Keratinocyte (primary cell): ENCODE measurements at regions not wholly inside any gene's neighbourhood (a gene's known extent, or its start where the extent isn't known, plus 50 kb on each side); places are given as distances from the start of the nearest gene placed in this dataset.

Experiments
- DNase-seq: peaks from one replicate; pipeline ENCODE4 v3.0.0-alpha.2; 2011; ENCODE audit warnings: low read depth, missing footprints, low spot score
- FAIRE-seq: peaks from 2 replicates; lab custom pipeline; 2011; peaks lifted over from hg19 to GRCh38; lab: Jason Lieb, UNC
- H2AFZ ChIP-seq: 2 replicates; pipeline ENCODE4 v1.6.0; 2012; ENCODE audit warnings: low read length, control low read depth, inconsistent platforms; ENCODE audit not compliant: control insufficient read depth
- H3K27ac ChIP-seq: 2 replicates; pipeline ENCODE4 v1.5.1; 2011; ENCODE audit warnings: low read length; ENCODE audit not compliant: control insufficient read depth, insufficient read depth
- H3K27me3 ChIP-seq: 3 replicates; pipeline ENCODE4 v1.6.0; 2011; ENCODE audit warnings: low read length; ENCODE audit not compliant: control insufficient read depth, insufficient read depth; ENCODE audit errors: extremely low read depth
- H3K36me3 ChIP-seq, 2 experiments: 2 replicates in 1 of 2; 3 replicates in 1 of 2; pipeline ENCODE4 v1.5.1; 2011; ENCODE audit warnings: low read length in 2 of 2, mild to moderate bottlenecking in 1 of 2; ENCODE audit not compliant: control insufficient read depth in 2 of 2, insufficient read depth in 2 of 2; ENCODE audit errors: extremely low read depth in 1 of 2
- H3K4me1 ChIP-seq: 3 replicates; pipeline ENCODE4 v1.5.1; 2011; ENCODE audit warnings: low read length; ENCODE audit not compliant: control insufficient read depth, insufficient read depth; ENCODE audit errors: extremely low read depth
- H3K4me2 ChIP-seq: 3 replicates; pipeline ENCODE4 v1.6.0; 2011; ENCODE audit warnings: low read depth, low read length; ENCODE audit not compliant: control insufficient read depth, insufficient read depth; ENCODE audit errors: extremely low read depth
- H3K4me3 ChIP-seq, 3 experiments: fragments of 200-600 bp in 1 of 3; sonication (generic) in 1 of 3; 2 replicates in 2 of 3; 3 replicates in 1 of 3; pipeline ENCODE4 v1.5.1; 2011 to 2016; ENCODE audit warnings: low read length in 3 of 3, mild to moderate bottlenecking in 3 of 3, control low read depth in 2 of 3, inconsistent platforms in 1 of 3, low read depth in 1 of 3, mixed read lengths in 1 of 3, mixed run types in 1 of 3, moderate library complexity in 1 of 3; ENCODE audit not compliant: control insufficient read depth in 2 of 3, insufficient read depth in 2 of 3; ENCODE audit errors: extremely low read depth in 1 of 3
- H3K79me2 ChIP-seq: 2 replicates; pipeline ENCODE4 v1.6.0; 2012; ENCODE audit warnings: low read length; ENCODE audit not compliant: control insufficient read depth, insufficient read depth
- H3K9ac ChIP-seq: 3 replicates; pipeline ENCODE4 v1.6.0; 2011; ENCODE audit warnings: low read length; ENCODE audit not compliant: control insufficient read depth, insufficient read depth; ENCODE audit errors: extremely low read depth
- H3K9me1 ChIP-seq: 3 replicates; pipeline ENCODE4 v1.6.0; 2011; ENCODE audit warnings: low read length; ENCODE audit not compliant: control insufficient read depth, insufficient read depth; ENCODE audit errors: extremely low read depth
- H3K9me3 ChIP-seq: 2 replicates; pipeline ENCODE4 v1.5.1; 2012; ENCODE audit warnings: low read depth, low read length; ENCODE audit not compliant: control insufficient read depth
- H4K20me1 ChIP-seq: 3 replicates; pipeline ENCODE4 v1.6.0; 2011; ENCODE audit warnings: low read length; ENCODE audit not compliant: control insufficient read depth, insufficient read depth; ENCODE audit errors: extremely low read depth
- EZH2 ChIP-seq: IDR thresholded peaks from one replicate; pipeline ENCODE4 v1.6.1; 2012; ENCODE audit warnings: inconsistent platforms, mild to moderate bottlenecking, low read length, moderate library complexity
- dilution Hi-C: fragments of 300-500 bp; cut with MboI; formaldehyde crosslinking; loops from one replicate; pipeline ENCODE4 v1.7.0; 2020; ENCODE audit warnings: low sequenced_read_pairs; ENCODE audit not compliant: extremely low pct_ligation_motif_present
- TF ChIP-seq, protein P1 (sequence below), 3 experiments: IDR thresholded peaks in 1 of 3; conservative IDR thresholded peaks in 1 of 3; optimal IDR thresholded peaks in 1 of 3; 2 replicates in 2 of 3; 3 replicates in 1 of 3; pipeline versions ENCODE3 to v1.5.1; 2011; ENCODE audit warnings: low read length in 3 of 3, mild to moderate bottlenecking in 3 of 3, moderate library complexity in 2 of 3, control low read depth in 1 of 3, inconsistent platforms in 1 of 3; ENCODE audit not compliant: insufficient read depth in 2 of 3; ENCODE audit errors: extremely low read depth in 1 of 3

DNA sequence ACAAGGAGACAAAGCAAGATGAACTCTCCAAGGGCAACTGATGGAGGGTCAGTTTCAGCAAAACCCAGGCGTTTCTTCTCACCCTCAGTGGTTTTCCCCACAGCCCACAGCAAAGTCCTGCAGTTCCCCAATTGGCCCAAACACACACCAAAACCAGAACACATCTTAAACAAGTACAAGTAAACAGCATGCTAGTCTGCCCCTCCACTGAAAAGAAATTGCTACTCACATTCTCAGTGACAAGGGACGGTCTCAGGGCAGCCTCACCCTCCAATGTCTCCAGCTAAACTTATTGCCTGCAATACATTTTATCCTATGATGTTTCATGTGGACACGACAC, 300.6 kb upstream of the IRX3 start:
- no peak overlapping the region for H3K4me2 ChIP-seq
- H3K4me3 ChIP-seq, result no peak overlapping the region
- H3K9ac ChIP-seq, result no peak overlapping the region
- dilution Hi-C loops, result no loop called here
- TF ChIP-seq, protein P1, sequence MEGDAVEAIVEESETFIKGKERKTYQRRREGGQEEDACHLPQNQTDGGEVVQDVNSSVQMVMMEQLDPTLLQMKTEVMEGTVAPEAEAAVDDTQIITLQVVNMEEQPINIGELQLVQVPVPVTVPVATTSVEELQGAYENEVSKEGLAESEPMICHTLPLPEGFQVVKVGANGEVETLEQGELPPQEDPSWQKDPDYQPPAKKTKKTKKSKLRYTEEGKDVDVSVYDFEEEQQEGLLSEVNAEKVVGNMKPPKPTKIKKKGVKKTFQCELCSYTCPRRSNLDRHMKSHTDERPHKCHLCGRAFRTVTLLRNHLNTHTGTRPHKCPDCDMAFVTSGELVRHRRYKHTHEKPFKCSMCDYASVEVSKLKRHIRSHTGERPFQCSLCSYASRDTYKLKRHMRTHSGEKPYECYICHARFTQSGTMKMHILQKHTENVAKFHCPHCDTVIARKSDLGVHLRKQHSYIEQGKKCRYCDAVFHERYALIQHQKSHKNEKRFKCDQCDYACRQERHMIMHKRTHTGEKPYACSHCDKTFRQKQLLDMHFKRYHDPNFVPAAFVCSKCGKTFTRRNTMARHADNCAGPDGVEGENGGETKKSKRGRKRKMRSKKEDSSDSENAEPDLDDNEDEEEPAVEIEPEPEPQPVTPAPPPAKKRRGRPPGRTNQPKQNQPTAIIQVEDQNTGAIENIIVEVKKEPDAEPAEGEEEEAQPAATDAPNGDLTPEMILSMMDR (optimal IDR thresholded peaks at IDR 0.05 in 1 of 3, IDR thresholded peaks at IDR 0.05 in 1 of 3, conservative IDR thresholded peaks at IDR 0.05 in 1 of 3; ENCODE audit: extremely low read depth in 1 of 3, insufficient read depth in 2 of 3, low read length in 3 of 3), result no peak
- no peak for TF ChIP-seq EZH2
- H3K36me3 ChIP-seq, result no peaks in the 10 kb centered on the region
- no peaks in the 10 kb centered on the region for H3K27me3 ChIP-seq
- no peak overlapping the region for H2AFZ ChIP-seq
- H3K27ac ChIP-seq, result no peak overlapping the region
- H3K9me1 ChIP-seq, result no peaks in the 10 kb centered on the region
- no peaks in the 10 kb centered on the region for H3K4me1 ChIP-seq
- H3K79me2 ChIP-seq, result no peaks in the 10 kb centered on the region
- no peak for FAIRE-seq
- H4K20me1 ChIP-seq, result no peaks in the 10 kb centered on the region
- H3K9me3 ChIP-seq, result no peaks in the 10 kb centered on the region
- DNase-seq, result no peak

DNA sequence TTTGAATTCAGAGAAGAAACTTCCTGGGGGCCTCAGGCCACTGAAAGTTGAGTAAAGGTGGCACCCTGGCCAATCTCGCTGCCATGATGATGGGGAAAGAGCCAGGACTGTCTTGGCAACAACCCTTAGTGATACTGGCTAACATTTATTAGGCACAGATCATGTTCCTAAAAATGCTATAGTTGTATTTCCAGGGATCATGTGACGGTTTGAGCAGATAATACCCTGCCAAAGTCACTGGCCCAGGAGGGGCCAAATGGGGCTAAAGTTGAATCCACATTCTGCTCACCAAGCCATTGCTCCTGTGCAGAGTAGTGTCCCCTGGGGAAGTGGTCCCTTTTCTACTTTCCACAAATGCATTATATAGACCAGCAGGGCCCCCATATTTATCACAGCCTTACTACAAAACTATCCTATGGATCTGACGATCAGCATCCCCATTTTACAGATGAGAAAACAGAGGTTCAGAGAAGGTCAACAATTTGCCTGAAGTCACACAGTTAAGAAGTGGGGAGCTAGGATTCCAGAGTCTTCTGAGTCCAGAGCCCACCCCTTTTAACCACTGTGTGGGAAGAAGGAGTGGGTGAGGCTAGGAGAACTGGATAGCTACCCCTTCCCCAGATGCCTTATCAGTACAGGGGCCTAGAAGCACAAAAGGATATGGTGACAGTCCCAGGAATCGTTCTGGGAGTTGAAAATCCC, 300.0 kb upstream of the IRX3 start:
- Histone ChIP-seq H3K4me1 (no peaks in the 10 kb centered on the region), H3K9me1 (no peaks in the 10 kb centered on the region), H3K27me3 (no peaks in the 10 kb centered on the region), H3K9ac (no peak overlapping the region), H3K4me3 (no peak overlapping the region), H3K4me2 (no peak overlapping the region), H2AFZ (no peak overlapping the region), H3K36me3 (no peaks in the 10 kb centered on the region), H3K9me3 (no peaks in the 10 kb centered on the region), H4K20me1 (no peaks in the 10 kb centered on the region), H3K27ac (no peak overlapping the region), H3K79me2 (no peaks in the 10 kb centered on the region)
- DNase-seq (no peak), FAIRE-seq (no peak)
- TF ChIP-seq, protein P1 (optimal IDR thresholded peaks at IDR 0.05 in 1 of 3, IDR thresholded peaks at IDR 0.05 in 1 of 3, conservative IDR thresholded peaks at IDR 0.05 in 1 of 3; ENCODE audit: extremely low read depth in 1 of 3, insufficient read depth in 2 of 3, low read length in 3 of 3), result no peak
- TF ChIP-seq EZH2, result no peak
- dilution Hi-C loops, result no loop called here
